Endothelial cell of umbilical vein (primary cell): ENCODE measurements at regions not wholly inside any gene's neighbourhood (a gene's known extent, or its start where the extent isn't known, plus 50 kb on each side); places are given as distances from the start of the nearest gene placed in this dataset.

ENCODE experiments used
- BruUV-seq: library from RNA; stranded (reverse); fragments of 400-500 nt; replicated peaks from 2 replicates; lab custom pipeline; 2021; lab: Mats Ljungman, UMichigan
- CTCF ChIA-PET: fragments of 300-600, 350-600 bp; sonication (Branson Sonifier 250); formaldehyde crosslinking; loops from one replicate; lab custom pipeline; 2021; ENCODE audit warnings: antibody characterized with exemption, inconsistent platforms; lab: Charles Lee
- POLR2A ChIA-PET: fragments of 300-600, 350-600 bp; sonication (Branson Sonifier 250); formaldehyde crosslinking; loops from one replicate; lab custom pipeline; 2021; ENCODE audit warnings: antibody characterized with exemption, inconsistent platforms; lab: Charles Lee
- DNase-seq: peaks from one replicate; pipeline ENCODE4 v3.0.0-alpha.2; 2011; ENCODE audit warnings: low read depth, low spot score
- FAIRE-seq: peaks from 2 replicates; lab custom pipeline; 2011; peaks lifted over from hg19 to GRCh38; lab: Jason Lieb, UNC
- H2AFZ ChIP-seq: 2 replicates; pipeline ENCODE4 v1.6.0; 2012; ENCODE audit warnings: low read depth, low read length, control low read depth, inconsistent platforms
- H3K27ac ChIP-seq: 2 replicates; pipeline ENCODE4 v1.5.1; 2011; ENCODE audit warnings: low read depth, mild to moderate bottlenecking, control low read depth, low read length, moderate library complexity; ENCODE audit not compliant: insufficient read depth
- H3K27me3 ChIP-seq, 2 experiments: 2 replicates each; pipeline versions ENCODE4 v1.6.0 to v1.6.1; 2011; ENCODE audit warnings: low read length in 2 of 2, mixed read lengths in 1 of 2; ENCODE audit not compliant: control insufficient read depth in 2 of 2, insufficient read depth in 2 of 2
- H3K36me3 ChIP-seq, 2 experiments: 2 replicates in 1 of 2; 3 replicates in 1 of 2; pipeline ENCODE4 v1.5.1; 2011; ENCODE audit warnings: low read length in 2 of 2, mild to moderate bottlenecking in 1 of 2, moderate library complexity in 1 of 2; ENCODE audit not compliant: control insufficient read depth in 2 of 2, insufficient read depth in 2 of 2; ENCODE audit errors: extremely low read depth in 1 of 2
- H3K4me1 ChIP-seq: 3 replicates; pipeline ENCODE4 v1.5.1; 2011; ENCODE audit warnings: mild to moderate bottlenecking, low read length; ENCODE audit not compliant: control insufficient read depth, insufficient read depth; ENCODE audit errors: extremely low read depth
- H3K4me2 ChIP-seq: 2 replicates; pipeline ENCODE4 v1.6.1; 2011; ENCODE audit warnings: low read length, control low read depth, mixed read lengths; ENCODE audit not compliant: insufficient read depth
- H3K4me3 ChIP-seq, 3 experiments: fragments of 200-600 bp in 1 of 3; sonication (generic), shearing (Covaris generic) in 1 of 3; replicated peaks in 1 of 3; 2 replicates each; pipeline ENCODE4 v1.5.1; 2011 to 2016; ENCODE audit warnings: control low read depth in 3 of 3, low read length in 3 of 3, mild to moderate bottlenecking in 2 of 3, inconsistent platforms in 1 of 3, low read depth in 1 of 3, moderate library complexity in 1 of 3; ENCODE audit not compliant: insufficient read depth in 1 of 3
- H3K79me2 ChIP-seq: 2 replicates; pipeline ENCODE4 v1.6.0; 2012; ENCODE audit warnings: low read length, inconsistent platforms; ENCODE audit not compliant: control insufficient read depth, insufficient read depth
- H3K9ac ChIP-seq: replicated peaks from 2 replicates; pipeline ENCODE3; 2011; ENCODE audit warnings: low read length, control low read depth; ENCODE audit not compliant: insufficient read depth; ENCODE audit errors: extremely low read depth
- H3K9me1 ChIP-seq: replicated peaks from 3 replicates; pipeline ENCODE4 v1.6.0; 2011; ENCODE audit warnings: mild to moderate bottlenecking, low read length; ENCODE audit not compliant: control insufficient read depth, insufficient read depth; ENCODE audit errors: extremely low read depth
- H3K9me3 ChIP-seq: replicated peaks from 2 replicates; pipeline ENCODE4 v1.5.1; 2012; ENCODE audit warnings: low read length, inconsistent platforms; ENCODE audit not compliant: control insufficient read depth, insufficient read depth
- H4K20me1 ChIP-seq: replicated peaks from 2 replicates; pipeline ENCODE3; 2011; ENCODE audit warnings: mild to moderate bottlenecking, low read length; ENCODE audit not compliant: control insufficient read depth, insufficient read depth; ENCODE audit errors: extremely low read depth
- EZH2 ChIP-seq: IDR thresholded peaks from 2 replicates; pipeline ENCODE4 v1.6.1; 2012; ENCODE audit warnings: borderline replicate concordance, low read depth, mild to moderate bottlenecking, moderate library complexity, low read length, inconsistent platforms; ENCODE audit not compliant: severe bottlenecking
- FOS ChIP-seq: IDR thresholded peaks from 2 replicates; pipeline ENCODE4 v1.6.1; 2011; ENCODE audit warnings: mild to moderate bottlenecking, low read length, moderate library complexity, borderline replicate concordance; ENCODE audit not compliant: insufficient read depth
- GATA2 ChIP-seq: IDR thresholded peaks from 2 replicates; pipeline ENCODE4 v1.7.0; 2011; ENCODE audit warnings: low read depth, mild to moderate bottlenecking, moderate library complexity, mixed read lengths, low read length; ENCODE audit not compliant: insufficient read length, insufficient read depth
- JUN ChIP-seq: IDR thresholded peaks from 2 replicates; pipeline ENCODE4 v1.6.1; 2011; ENCODE audit warnings: borderline replicate concordance, low read depth; ENCODE audit not compliant: insufficient read length, insufficient read depth
- MYC ChIP-seq: IDR thresholded peaks from one replicate; pipeline ENCODE4 v1.6.1; 2011; ENCODE audit warnings: mild to moderate bottlenecking, low read depth, low read length
- POLR2A ChIP-seq: IDR thresholded peaks from 2 replicates; pipeline ENCODE4 v1.6.1; 2012; ENCODE audit warnings: low read depth, mild to moderate bottlenecking, control low read depth, low read length
- POLR2AphosphoS5 ChIP-seq: IDR thresholded peaks from 2 replicates; pipeline ENCODE4 v1.6.1; 2012; ENCODE audit warnings: low read depth, mild to moderate bottlenecking, control low read depth, low read length, moderate library complexity; ENCODE audit not compliant: insufficient read depth
- dilution Hi-C: fragments of 300-500 bp; cut with MboI; formaldehyde crosslinking; loops from one replicate; pipeline ENCODE4 v1.15.0; 2019; ENCODE audit warnings: low sequenced_read_pairs; ENCODE audit not compliant: extremely low pct_ligation_motif_present
- intact Hi-C: fragments of 100-400 bp; cut with micrococcal nuclease; formaldehyde crosslinking; loops from one replicate; pipeline ENCODE4 v1.10.0; 2022
- TF ChIP-seq, protein P1 (sequence below): IDR thresholded peaks from 2 replicates; pipeline ENCODE4 v1.6.1; 2011; ENCODE audit not compliant: insufficient read depth, insufficient read length
- TF ChIP-seq, protein P2 (sequence below), 2 donors: IDR thresholded peaks; 1 replicate in 1 of 2; 2 replicates in 1 of 2; pipeline ENCODE4 v1.5.1; 2011; ENCODE audit warnings: low read length in 2 of 2, mild to moderate bottlenecking in 2 of 2, moderate library complexity in 2 of 2, control low read depth in 1 of 2, inconsistent platforms in 1 of 2, low read depth in 1 of 2; ENCODE audit not compliant: insufficient read depth in 1 of 2; ENCODE audit errors: extremely low read depth in 1 of 2

DNA sequence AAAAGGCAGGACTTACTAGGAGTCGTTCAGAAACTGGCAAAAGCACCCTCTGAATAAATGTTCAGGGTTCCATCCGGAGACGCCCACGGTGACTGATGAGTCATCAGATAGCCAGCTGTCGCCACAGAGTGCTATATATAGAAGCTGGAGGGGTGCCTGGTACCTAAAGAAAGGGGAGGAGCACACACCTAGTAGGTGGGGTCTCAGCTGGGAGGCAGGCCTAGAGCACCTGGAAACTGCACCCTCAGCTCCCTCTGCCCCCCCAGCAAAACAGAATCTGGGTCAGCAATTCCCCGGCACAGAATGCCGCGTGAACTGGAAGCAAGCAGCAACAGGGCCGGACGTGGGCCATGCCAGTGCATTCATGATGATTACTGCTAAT, 242.0 kb downstream of the BCOR start:
- no peak overlapping the region for H3K9ac ChIP-seq
- TF ChIP-seq FOS (peak; percentile 14), GATA2 (no peak), EZH2 (no peak), JUN (peak; percentile 54)
- TF ChIP-seq, protein P1, sequence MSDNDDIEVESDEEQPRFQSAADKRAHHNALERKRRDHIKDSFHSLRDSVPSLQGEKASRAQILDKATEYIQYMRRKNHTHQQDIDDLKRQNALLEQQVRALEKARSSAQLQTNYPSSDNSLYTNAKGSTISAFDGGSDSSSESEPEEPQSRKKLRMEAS, result no peak
- H3K79me2 ChIP-seq, result no peaks in the 10 kb centered on the region
- no peaks in the 10 kb centered on the region for H3K36me3 ChIP-seq
- H2AFZ ChIP-seq, result no peak overlapping the region
- H3K27ac ChIP-seq, result peak overlapping the region; percentile 48
- ChIA-PET CTCF (no interaction called here), POLR2A (interaction anchor here (0.6 kb wide), 1 partner anchor 143 kb away, joined by 4 read pairs; no protein-coding TSS in a partner anchor)
- peak; percentile 24 for DNase-seq
- no peaks in the 10 kb centered on the region for H3K9me1 ChIP-seq
- no peaks in the 10 kb centered on the region for H3K9me3 ChIP-seq
- no peak overlapping the region for H3K4me3 ChIP-seq
- H3K4me1 ChIP-seq, result peaks cover 30% of the 10 kb centered on the region
- no TSS peak for BruUV-seq
- no peaks in the 10 kb centered on the region for H3K27me3 ChIP-seq
- H4K20me1 ChIP-seq, result no peaks in the 10 kb centered on the region
- FAIRE-seq, result peak; percentile 91
- intact Hi-C loops (loop anchor here (5.0 kb wide), 3 partner anchors 52 to 157 kb away; no protein-coding TSS in a partner anchor), dilution Hi-C loops (no loop called here)
- peak overlapping the region; percentile 17 for H3K4me2 ChIP-seq

DNA sequence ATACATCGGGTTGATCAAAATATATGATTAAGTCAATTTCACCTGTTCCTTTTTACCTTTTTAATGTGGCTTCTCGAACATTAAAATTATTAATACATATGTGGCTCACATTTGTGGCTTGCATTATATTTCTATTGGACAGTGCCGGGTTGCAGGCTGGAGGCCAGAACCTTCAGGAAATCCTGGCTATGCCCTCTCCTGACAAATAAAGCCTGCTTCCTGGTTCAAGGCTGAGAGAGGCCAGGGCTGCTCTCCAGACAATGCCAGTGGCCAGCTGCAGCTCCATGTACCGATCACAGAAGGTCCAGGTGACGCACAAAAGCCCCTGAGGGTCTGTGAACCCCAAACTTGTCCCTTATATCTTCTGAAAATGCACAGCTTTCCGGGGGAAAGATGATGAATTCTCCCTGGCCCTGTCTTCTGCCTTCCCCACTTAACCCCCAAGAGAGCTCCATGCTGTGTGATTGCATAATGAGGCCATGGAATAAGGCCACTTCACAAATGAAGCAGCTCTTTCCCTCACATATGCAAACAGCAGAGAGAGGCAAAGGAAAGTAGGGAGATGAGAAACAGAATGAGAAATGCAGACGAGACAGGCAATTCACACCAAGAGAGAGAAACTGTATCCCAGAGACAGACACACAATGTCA, 241.2 kb downstream of the BCOR start:
- TF ChIP-seq EZH2 (no peak), POLR2A (no peak), JUN (no peak), POLR2AphosphoS5 (no peak), FOS (peak; percentile 20), MYC (no peak), GATA2 (no peak)
- TF ChIP-seq, protein P2, sequence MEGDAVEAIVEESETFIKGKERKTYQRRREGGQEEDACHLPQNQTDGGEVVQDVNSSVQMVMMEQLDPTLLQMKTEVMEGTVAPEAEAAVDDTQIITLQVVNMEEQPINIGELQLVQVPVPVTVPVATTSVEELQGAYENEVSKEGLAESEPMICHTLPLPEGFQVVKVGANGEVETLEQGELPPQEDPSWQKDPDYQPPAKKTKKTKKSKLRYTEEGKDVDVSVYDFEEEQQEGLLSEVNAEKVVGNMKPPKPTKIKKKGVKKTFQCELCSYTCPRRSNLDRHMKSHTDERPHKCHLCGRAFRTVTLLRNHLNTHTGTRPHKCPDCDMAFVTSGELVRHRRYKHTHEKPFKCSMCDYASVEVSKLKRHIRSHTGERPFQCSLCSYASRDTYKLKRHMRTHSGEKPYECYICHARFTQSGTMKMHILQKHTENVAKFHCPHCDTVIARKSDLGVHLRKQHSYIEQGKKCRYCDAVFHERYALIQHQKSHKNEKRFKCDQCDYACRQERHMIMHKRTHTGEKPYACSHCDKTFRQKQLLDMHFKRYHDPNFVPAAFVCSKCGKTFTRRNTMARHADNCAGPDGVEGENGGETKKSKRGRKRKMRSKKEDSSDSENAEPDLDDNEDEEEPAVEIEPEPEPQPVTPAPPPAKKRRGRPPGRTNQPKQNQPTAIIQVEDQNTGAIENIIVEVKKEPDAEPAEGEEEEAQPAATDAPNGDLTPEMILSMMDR (IDR thresholded peaks at IDR 0.05; ENCODE audit: extremely low read depth in 1 of 2, insufficient read depth in 1 of 2, low read depth in 1 of 2, low read length in 2 of 2), result no peak
- TF ChIP-seq, protein P1, result no peak
- dilution Hi-C loops (no loop called here), intact Hi-C loops (loop anchor here (5.0 kb wide), 3 partner anchors 51 to 156 kb away; no protein-coding TSS in a partner anchor)
- FAIRE-seq (peak; percentile 100), DNase-seq (peak; percentile 49)
- H3K9me3 ChIP-seq, result no peaks in the 10 kb centered on the region
- no peaks in the 10 kb centered on the region for H3K79me2 ChIP-seq
- H3K4me2 ChIP-seq, result peak overlapping the region; percentile 29
- H3K4me3 ChIP-seq, result no peak overlapping the region
- ChIA-PET POLR2A (no interaction called here), CTCF (no interaction called here)
- no peak overlapping the region for H2AFZ ChIP-seq
- peak overlapping the region; percentile 48 for H3K27ac ChIP-seq
- H3K4me1 ChIP-seq, result peaks cover 30% of the 10 kb centered on the region
- H4K20me1 ChIP-seq, result no peaks in the 10 kb centered on the region
- no peak overlapping the region for H3K9ac ChIP-seq
- H3K27me3 ChIP-seq, result no peaks in the 10 kb centered on the region
- no peaks in the 10 kb centered on the region for H3K36me3 ChIP-seq
- BruUV-seq, result no TSS peak
- no peaks in the 10 kb centered on the region for H3K9me1 ChIP-seq
